Activated naive CD4-positive, alpha-beta T cell treated with anti-CD3 and anti-CD28 coated beads for 36 hours (primary cell): ENCODE measurements at regions not wholly inside any gene's neighbourhood (a gene's known extent, or its start where the extent isn't known, plus 50 kb on each side); places are given as distances from the start of the nearest gene placed in this dataset.

ENCODE experiments used
- CTCF ChIA-PET: fragments of 350-600 bp; sonication (Branson Sonifier 250); formaldehyde crosslinking; loops from one replicate; lab custom pipeline; 2021; ENCODE audit warnings: antibody characterized with exemption; lab: Charles Lee
- DNase-seq: peaks from one replicate; pipeline ENCODE4 v3.0.0-alpha.2; 2020
- H3K27ac Mint-ChIP-seq: one replicate; pipeline ENCODE4 v1.8.0; 2021; ENCODE audit warnings: mild to moderate bottlenecking, mixed read lengths
- H3K27me3 Mint-ChIP-seq: one replicate; pipeline ENCODE4 v1.8.0; 2021; ENCODE audit warnings: low read depth, mixed read lengths
- H3K36me3 Mint-ChIP-seq: one replicate; pipeline ENCODE4 v1.8.0; 2021; ENCODE audit warnings: low read depth, mixed read lengths
- H3K4me1 Mint-ChIP-seq: one replicate; pipeline ENCODE4 v1.8.0; 2021; ENCODE audit warnings: low read depth, mixed read lengths
- H3K4me3 Mint-ChIP-seq: one replicate; pipeline ENCODE4 v1.8.0; 2021; ENCODE audit warnings: mild to moderate bottlenecking, moderate library complexity, mixed read lengths
- H3K9me3 Mint-ChIP-seq: one replicate; pipeline ENCODE4 v1.8.0; 2021; ENCODE audit warnings: mixed read lengths
- intact Hi-C: fragments of 100-400 bp; cut with micrococcal nuclease; formaldehyde crosslinking; loops from one replicate; pipeline ENCODE4 v1.15.1; 2023

- no peak overlapping the region for H3K27ac Mint-ChIP-seq
- CTCF ChIA-PET = no interaction called here
- H3K27me3 Mint-ChIP-seq = no peaks in the 10 kb centered on the region
- H3K36me3 Mint-ChIP-seq = no peaks in the 10 kb centered on the region
- no peak overlapping the region for H3K4me3 Mint-ChIP-seq
- no peaks in the 10 kb centered on the region for H3K4me1 Mint-ChIP-seq
- peaks cover 9% of the 10 kb centered on the region for H3K9me3 Mint-ChIP-seq
- no peak for DNase-seq
- intact Hi-C loops = no loop called here
Observed at GRCh38 chr10:76729346-76729745, 908.3 kb downstream of the KCNMA1 start.

GRCh38 chr10:76727038-76727437, 910.6 kb downstream of the KCNMA1 start:
- Mint-ChIP-seq H3K27me3 (no peaks in the 10 kb centered on the region), H3K27ac (no peak overlapping the region), H3K36me3 (no peaks in the 10 kb centered on the region), H3K4me3 (no peak overlapping the region), H3K4me1 (no peaks in the 10 kb centered on the region), H3K9me3 (peaks cover 8% of the 10 kb centered on the region)
- CTCF ChIA-PET = no interaction called here
- intact Hi-C loops = no loop called here
- no peak for DNase-seq

GRCh38 chr10:76723844-76724243, 913.8 kb downstream of the KCNMA1 start:
- intact Hi-C loops = no loop called here
- H3K27ac Mint-ChIP-seq = no peak overlapping the region
- H3K36me3 Mint-ChIP-seq = no peaks in the 10 kb centered on the region
- CTCF ChIA-PET = no interaction called here
- no peaks in the 10 kb centered on the region for H3K27me3 Mint-ChIP-seq
- DNase-seq = no peak
- peaks cover 6% of the 10 kb centered on the region for H3K9me3 Mint-ChIP-seq
- H3K4me1 Mint-ChIP-seq = no peaks in the 10 kb centered on the region
- H3K4me3 Mint-ChIP-seq = no peak overlapping the region

- Mint-ChIP-seq H3K36me3 (no peaks in the 10 kb centered on the region), H3K4me3 (no peak overlapping the region), H3K4me1 (no peaks in the 10 kb centered on the region), H3K27ac (no peak overlapping the region), H3K9me3 (peaks cover 9% of the 10 kb centered on the region), H3K27me3 (no peaks in the 10 kb centered on the region)
- CTCF ChIA-PET = no interaction called here
- intact Hi-C loops = no loop called here
- DNase-seq = no peak
Observed at GRCh38 chr10:76721891-76722505, 915.6 kb downstream of the KCNMA1 start.

- H3K27ac Mint-ChIP-seq = no peak overlapping the region
- H3K9me3 Mint-ChIP-seq = peaks cover 11% of the 10 kb centered on the region
- H3K4me3 Mint-ChIP-seq = no peak overlapping the region
- no peaks in the 10 kb centered on the region for H3K36me3 Mint-ChIP-seq
- no peaks in the 10 kb centered on the region for H3K4me1 Mint-ChIP-seq
- intact Hi-C loops = no loop called here
- no peaks in the 10 kb centered on the region for H3K27me3 Mint-ChIP-seq
- DNase-seq = no peak
- CTCF ChIA-PET = no interaction called here
Observed at GRCh38 chr10:76719006-76719405, 918.6 kb downstream of the KCNMA1 start.

GRCh38 chr10:76717141-76717540, 920.5 kb downstream of the KCNMA1 start:
- H3K4me1 Mint-ChIP-seq = no peaks in the 10 kb centered on the region

GRCh38 chr10:76711222-76711997, 926.2 kb downstream of the KCNMA1 start:
- Mint-ChIP-seq H3K4me1 (no peaks in the 10 kb centered on the region), H3K4me3 (no peak overlapping the region), H3K9me3 (peaks cover 11% of the 10 kb centered on the region), H3K27me3 (no peaks in the 10 kb centered on the region), H3K27ac (no peak overlapping the region), H3K36me3 (no peaks in the 10 kb centered on the region)
- intact Hi-C loops = no loop called here
- CTCF ChIA-PET = no interaction called here
- DNase-seq = no peak

More at GRCh38 chr10:76717141-76717540, 920.5 kb downstream of the KCNMA1 start:
- no peak overlapping the region for H3K27ac Mint-ChIP-seq
- H3K36me3 Mint-ChIP-seq = no peaks in the 10 kb centered on the region
- DNase-seq = no peak
- H3K27me3 Mint-ChIP-seq = no peaks in the 10 kb centered on the region
- H3K4me3 Mint-ChIP-seq = no peak overlapping the region
- CTCF ChIA-PET = interaction anchor here (0.5 kb wide), 1 partner anchor 267 kb away, joined by 5 read pairs; no protein-coding TSS in a partner anchor
- intact Hi-C loops = no loop called here
- peaks cover 11% of the 10 kb centered on the region for H3K9me3 Mint-ChIP-seq

- peaks cover 3% of the 10 kb centered on the region for H3K9me3 Mint-ChIP-seq
- no peak overlapping the region for H3K27ac Mint-ChIP-seq
- CTCF ChIA-PET = no interaction called here
- H3K27me3 Mint-ChIP-seq = no peaks in the 10 kb centered on the region
- no peak for DNase-seq
- no peaks in the 10 kb centered on the region for H3K4me1 Mint-ChIP-seq
- intact Hi-C loops = no loop called here
- no peaks in the 10 kb centered on the region for H3K36me3 Mint-ChIP-seq
- H3K4me3 Mint-ChIP-seq = no peak overlapping the region
Observed at GRCh38 chr10:76700241-76700640, 937.4 kb downstream of the KCNMA1 start.

GRCh38 chr10:76697923-76698322, 939.7 kb downstream of the KCNMA1 start:
- H3K9me3 Mint-ChIP-seq = peaks cover 3% of the 10 kb centered on the region
- H3K36me3 Mint-ChIP-seq = no peaks in the 10 kb centered on the region
- no peaks in the 10 kb centered on the region for H3K4me1 Mint-ChIP-seq
- no peaks in the 10 kb centered on the region for H3K27me3 Mint-ChIP-seq
- CTCF ChIA-PET = no interaction called here
- intact Hi-C loops = no loop called here
- DNase-seq = no peak
- no peak overlapping the region for H3K27ac Mint-ChIP-seq
- H3K4me3 Mint-ChIP-seq = no peak overlapping the region

- H3K36me3 Mint-ChIP-seq = no peaks in the 10 kb centered on the region
- CTCF ChIA-PET = no interaction called here
Observed at GRCh38 chr10:76695069-76695468, 942.5 kb downstream of the KCNMA1 start.

GRCh38 chr10:76686201-76686600, 951.4 kb downstream of the KCNMA1 start:
- H3K27me3 Mint-ChIP-seq = no peaks in the 10 kb centered on the region
- intact Hi-C loops = no loop called here
- CTCF ChIA-PET = no interaction called here
- H3K27ac Mint-ChIP-seq = no peak overlapping the region
- H3K4me1 Mint-ChIP-seq = no peaks in the 10 kb centered on the region
- no peaks in the 10 kb centered on the region for H3K36me3 Mint-ChIP-seq
- no peak overlapping the region for H3K4me3 Mint-ChIP-seq
- peaks cover 6% of the 10 kb centered on the region for H3K9me3 Mint-ChIP-seq
- DNase-seq = no peak

More at GRCh38 chr10:76695069-76695468, 942.5 kb downstream of the KCNMA1 start:
- no peaks in the 10 kb centered on the region for H3K27me3 Mint-ChIP-seq
- H3K9me3 Mint-ChIP-seq = peaks cover 8% of the 10 kb centered on the region
- intact Hi-C loops = no loop called here
- H3K4me1 Mint-ChIP-seq = no peaks in the 10 kb centered on the region
- no peak overlapping the region for H3K27ac Mint-ChIP-seq
- DNase-seq = no peak
- no peak overlapping the region for H3K4me3 Mint-ChIP-seq

GRCh38 chr10:76684968-76685367, 952.6 kb downstream of the KCNMA1 start:
- Mint-ChIP-seq H3K27me3 (no peaks in the 10 kb centered on the region), H3K36me3 (no peaks in the 10 kb centered on the region), H3K27ac (no peak overlapping the region), H3K9me3 (peaks cover 4% of the 10 kb centered on the region), H3K4me3 (no peak overlapping the region), H3K4me1 (no peaks in the 10 kb centered on the region)
- CTCF ChIA-PET = no interaction called here
- intact Hi-C loops = no loop called here
- no peak for DNase-seq

GRCh38 chr10:76681153-76681552, 956.5 kb downstream of the KCNMA1 start:
- Mint-ChIP-seq H3K27me3 (no peaks in the 10 kb centered on the region), H3K9me3 (peaks cover 4% of the 10 kb centered on the region), H3K27ac (no peak overlapping the region), H3K36me3 (no peaks in the 10 kb centered on the region), H3K4me1 (no peaks in the 10 kb centered on the region), H3K4me3 (no peak overlapping the region)
- intact Hi-C loops = no loop called here
- DNase-seq = no peak
- CTCF ChIA-PET = no interaction called here
